ENCODE measurements at regions not wholly inside any gene's neighbourhood (a gene's known extent, or its start where the extent isn't known, plus 50 kb on each side); places are given as distances from the start of the nearest gene placed in this dataset.

DNA sequence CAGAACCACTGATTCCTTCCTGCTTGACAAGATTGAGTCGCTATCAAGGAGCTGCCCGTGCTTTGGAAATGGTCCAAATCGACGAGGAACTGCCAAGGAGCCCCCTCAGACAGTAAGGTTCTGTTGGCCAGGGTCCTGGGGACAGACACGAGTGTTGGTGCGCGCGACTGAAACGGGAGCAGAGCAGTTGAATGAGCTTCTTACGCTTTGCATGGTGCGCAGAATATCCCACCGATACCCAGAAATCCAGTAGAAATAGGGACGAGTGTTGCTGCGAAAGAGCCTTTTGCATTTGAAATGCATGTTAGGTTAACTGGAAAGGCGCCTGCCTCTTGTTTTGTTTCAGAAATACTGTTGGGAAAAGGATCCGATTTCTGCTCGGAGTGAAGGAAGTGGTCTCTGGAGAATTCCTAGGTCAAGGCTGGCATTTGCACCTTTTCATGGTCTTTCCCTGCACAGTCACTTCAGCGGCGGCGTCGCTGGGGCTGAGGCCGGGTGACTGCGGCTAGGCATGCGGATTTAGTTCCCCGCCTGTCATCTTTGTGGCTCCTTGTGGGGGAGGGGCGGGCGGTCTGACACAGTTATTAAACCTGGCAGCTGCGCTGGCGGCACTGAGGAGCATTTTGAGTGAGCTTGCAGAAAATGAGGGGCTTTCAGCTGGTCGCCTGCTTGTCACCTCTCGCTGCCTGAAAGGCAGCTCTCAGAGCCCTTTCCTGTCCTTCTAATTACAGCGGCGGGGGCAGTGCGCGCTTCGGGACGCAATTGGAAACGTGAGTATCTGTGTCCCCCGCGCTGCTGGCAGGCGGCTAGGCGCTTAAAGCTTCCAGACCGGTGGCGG lies 51.5 kb upstream of the TRIM2 start:
- no peaks in the 10 kb centered on the region for H3K9me3 Mint-ChIP-seq
- H3K4me3 Mint-ChIP-seq = peak overlapping the region; percentile 76
- peak overlapping the region; percentile 63 for H3K27ac Mint-ChIP-seq
- H3K4me1 Mint-ChIP-seq = peaks cover 51% of the 10 kb centered on the region
- peaks cover 2% of the 10 kb centered on the region for H3K36me3 Mint-ChIP-seq
- peak; percentile 75 for DNase-seq
- peaks cover 34% of the 10 kb centered on the region for H3K27me3 Mint-ChIP-seq

DNA sequence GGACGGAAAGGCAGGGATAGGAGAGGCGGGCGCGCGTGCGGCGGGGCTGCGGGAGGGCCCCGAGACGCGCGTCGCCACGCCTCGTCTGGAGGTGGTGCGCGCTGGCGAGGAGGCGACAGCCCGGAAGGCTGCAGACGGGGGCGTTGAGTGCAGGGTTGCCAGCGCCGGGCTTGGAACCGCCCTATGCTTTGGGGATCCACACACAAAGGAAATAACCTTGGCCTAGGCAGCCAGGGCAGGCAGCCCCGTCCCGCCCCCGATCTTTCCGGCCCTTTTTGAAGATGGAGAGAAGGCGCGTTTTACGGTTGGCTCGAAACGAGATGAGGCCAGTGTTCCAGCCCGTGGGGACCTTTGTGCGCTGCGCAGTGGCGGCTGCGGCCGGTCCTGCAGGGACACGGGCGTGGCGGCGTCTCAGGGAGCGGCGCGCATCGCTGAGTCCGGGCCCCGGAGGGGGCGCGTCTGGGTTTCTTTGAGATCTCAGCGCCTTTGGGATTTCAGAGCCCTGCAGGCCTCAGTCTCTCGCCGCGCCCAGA lies 50.8 kb upstream of the TRIM2 start:
- peaks cover 38% of the 10 kb centered on the region for H3K27me3 Mint-ChIP-seq
- H3K36me3 Mint-ChIP-seq = peaks cover 2% of the 10 kb centered on the region
- peaks cover 55% of the 10 kb centered on the region for H3K4me1 Mint-ChIP-seq
- DNase-seq = peak; percentile 82
- H3K4me3 Mint-ChIP-seq = peak overlapping the region; percentile 76
- H3K27ac Mint-ChIP-seq = peak overlapping the region; percentile 69
- no peaks in the 10 kb centered on the region for H3K9me3 Mint-ChIP-seq

DNA sequence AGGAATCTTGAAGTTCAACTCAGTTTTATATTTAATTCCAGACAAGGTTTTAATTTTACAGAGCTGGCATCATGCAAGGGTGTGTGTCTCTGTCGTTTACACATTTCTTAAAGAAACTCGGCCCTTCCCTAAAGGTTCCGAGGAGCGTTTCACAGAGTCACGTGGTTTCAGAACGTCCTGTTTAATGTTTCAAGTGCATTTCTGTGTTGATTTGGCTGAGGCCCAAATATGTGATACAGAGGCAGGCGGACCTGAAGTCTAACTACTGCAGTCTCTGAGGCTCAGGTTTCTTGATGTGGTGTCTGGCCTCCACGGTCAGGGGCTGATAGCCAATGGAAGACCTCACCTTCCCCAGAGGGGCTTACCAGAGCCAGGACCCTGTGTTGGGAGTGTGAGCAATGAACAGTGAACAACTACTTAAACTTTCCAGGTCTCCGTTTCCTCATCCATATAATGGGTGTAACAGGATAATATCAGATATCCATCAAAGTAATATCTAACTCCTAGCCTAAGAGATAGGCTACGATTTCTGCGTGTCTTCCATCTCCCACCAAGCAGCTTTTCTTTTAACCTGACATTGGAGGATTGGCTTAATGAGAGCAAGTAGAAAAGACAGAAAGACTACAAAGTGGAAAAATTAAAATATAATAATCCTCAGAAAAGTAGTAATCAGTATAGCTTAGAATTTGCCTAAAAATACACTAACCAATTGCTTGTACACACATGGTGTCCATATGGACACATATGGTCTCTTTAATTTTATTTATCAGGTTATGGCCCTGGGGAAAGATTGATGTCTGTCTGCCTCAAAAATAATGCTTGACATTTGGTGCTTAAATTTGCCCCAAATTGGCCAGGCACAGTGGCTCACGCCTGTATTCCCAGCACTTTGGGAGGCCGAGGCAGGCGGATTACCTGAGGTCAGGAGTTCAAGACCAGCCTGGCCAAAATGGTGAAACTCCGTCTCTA lies 50.0 kb upstream of the TRIM2 start:
- DNase-seq = no peak
- Mint-ChIP-seq H3K4me1 (peaks cover 62% of the 10 kb centered on the region), H3K27ac (peak overlapping the region; percentile 69), H3K9me3 (no peaks in the 10 kb centered on the region), H3K4me3 (peak overlapping the region; percentile 76), H3K36me3 (peaks cover 2% of the 10 kb centered on the region), H3K27me3 (peaks cover 40% of the 10 kb centered on the region)
